Thymus (tissue), 11 donors: ENCODE measurements at regions not wholly inside any gene's neighbourhood (a gene's known extent, or its start where the extent isn't known, plus 50 kb on each side); places are given as distances from the start of the nearest gene placed in this dataset.

ENCODE experiments used
- DNase-seq, 9 donors: peaks; one replicate each; pipeline ENCODE4 v3.0.0-alpha.2; 2013; ENCODE audit warnings: low spot score in 9 of 9, low read depth in 6 of 9, missing footprints in 1 of 9
- H3K27ac ChIP-seq, 2 donors: one replicate each; pipeline ENCODE4 v1.5.1; 2013; ENCODE audit warnings: control low read depth in 1 of 2, low read depth in 1 of 2, low read length in 1 of 2, mild to moderate bottlenecking in 1 of 2, moderate library complexity in 1 of 2
- H3K27me3 ChIP-seq, 2 donors: one replicate each; pipeline ENCODE4 v1.5.1; 2013; ENCODE audit warnings: low read length in 1 of 2; ENCODE audit not compliant: control insufficient read depth in 2 of 2, insufficient read depth in 1 of 2
- H3K36me3 ChIP-seq, 2 donors: one replicate each; pipeline ENCODE4 v1.5.1; 2013; ENCODE audit warnings: low read length in 1 of 2, mild to moderate bottlenecking in 1 of 2, moderate library complexity in 1 of 2; ENCODE audit not compliant: control insufficient read depth in 2 of 2, insufficient read depth in 2 of 2
- H3K4me1 ChIP-seq, 2 donors: one replicate each; pipeline ENCODE4 v1.5.1; 2013; ENCODE audit warnings: low read length in 2 of 2; ENCODE audit not compliant: control insufficient read depth in 2 of 2, insufficient read depth in 2 of 2
- H3K4me3 ChIP-seq, 2 donors: one replicate each; pipeline ENCODE4 v1.5.1; 2013; ENCODE audit warnings: low read length in 2 of 2, control low read depth in 1 of 2, mild to moderate bottlenecking in 1 of 2
- H3K9me3 ChIP-seq, 2 donors: one replicate each; pipeline ENCODE4 v1.5.1; 2013; ENCODE audit warnings: low read length in 1 of 2, mild to moderate bottlenecking in 1 of 2; ENCODE audit not compliant: control insufficient read depth in 2 of 2, insufficient read depth in 1 of 2
- WGBS: extraction: QIAGEN DNeasy Blood & Tissue Kit; methylation state at CpG from one replicate; pipeline ENCODE4 v1.1.7; 2013; 5-methylcytosine and 5-hydroxymethylcytosine counted together
- donor health status: healthy.

- H3K27me3 ChIP-seq: no peaks in the 10 kb centered on the region
- no peak overlapping the region for H3K27ac ChIP-seq
- 87% methylated on average over 4 of the region's 4 CpGs for WGBS
- H3K9me3 ChIP-seq: no peaks in the 10 kb centered on the region
- DNase-seq: no peak
- H3K4me1 ChIP-seq: no peaks in the 10 kb centered on the region
- H3K4me3 ChIP-seq: no peak overlapping the region
- H3K36me3 ChIP-seq: no peaks in the 10 kb centered on the region
Observed at GRCh38 chr18:45361125-45361851, 254.0 kb upstream of the SLC14A2 start.

DNA sequence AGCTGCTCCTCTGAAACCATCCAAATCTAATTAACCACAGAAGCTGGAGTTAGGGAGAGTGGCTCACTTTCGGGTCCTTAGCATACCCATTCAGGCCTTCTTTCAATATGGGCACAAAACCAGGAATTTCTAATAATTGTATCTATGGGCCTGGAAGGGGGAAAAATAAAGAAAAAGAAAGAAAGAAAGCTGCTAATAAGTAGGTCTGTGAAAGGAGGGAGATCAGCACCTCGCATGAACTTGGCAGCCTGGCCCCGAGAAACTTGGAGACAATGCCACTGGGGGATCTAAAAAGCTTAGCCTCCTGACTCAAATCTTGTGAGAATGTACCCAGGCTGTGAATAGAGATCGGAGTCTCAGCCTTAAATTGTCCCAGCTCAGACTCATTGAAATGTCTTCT is 252.1 kb upstream of the SLC14A2 start:
- H3K36me3 ChIP-seq: no peaks in the 10 kb centered on the region
- no peak overlapping the region for H3K4me3 ChIP-seq
- no peaks in the 10 kb centered on the region for H3K4me1 ChIP-seq
- 98% methylated on average over 4 of the region's 4 CpGs for WGBS
- no peak overlapping the region for H3K27ac ChIP-seq
- DNase-seq: no peak
- no peaks in the 10 kb centered on the region for H3K9me3 ChIP-seq
- H3K27me3 ChIP-seq: no peaks in the 10 kb centered on the region

GRCh38 chr18:45365835-45366234 is 249.4 kb upstream of the SLC14A2 start:
- 75% methylated on average over 3 of the region's 3 CpGs for WGBS
- no peaks in the 10 kb centered on the region for H3K27me3 ChIP-seq
- H3K4me1 ChIP-seq: no peaks in the 10 kb centered on the region
- no peaks in the 10 kb centered on the region for H3K9me3 ChIP-seq
- no peak overlapping the region for H3K4me3 ChIP-seq
- H3K27ac ChIP-seq: no peak overlapping the region
- no peaks in the 10 kb centered on the region for H3K36me3 ChIP-seq
- DNase-seq: no peak

- Histone ChIP-seq H3K4me1 (no peaks in the 10 kb centered on the region), H3K9me3 (no peaks in the 10 kb centered on the region), H3K4me3 (no peak overlapping the region), H3K36me3 (no peaks in the 10 kb centered on the region), H3K27me3 (no peaks in the 10 kb centered on the region), H3K27ac (no peak overlapping the region)
- no peak for DNase-seq
- 65% methylated on average over 14 of the region's 14 CpGs for WGBS
Observed at GRCh38 chr18:45370255-45371010, 244.8 kb upstream of the SLC14A2 start.

- no peaks in the 10 kb centered on the region for H3K27me3 ChIP-seq
- H3K36me3 ChIP-seq: no peaks in the 10 kb centered on the region
- no peak overlapping the region for H3K4me3 ChIP-seq
- no peak overlapping the region for H3K27ac ChIP-seq
- no peaks in the 10 kb centered on the region for H3K9me3 ChIP-seq
- no peak for DNase-seq
- WGBS: 24% methylated on average over 3 of the region's 3 CpGs
- no peaks in the 10 kb centered on the region for H3K4me1 ChIP-seq
Observed at GRCh38 chr18:45373286-45373880, 241.9 kb upstream of the SLC14A2 start.

GRCh38 chr18:45374236-45374635 is 241.0 kb upstream of the SLC14A2 start:
- H3K4me1 ChIP-seq: no peaks in the 10 kb centered on the region
- no peak overlapping the region for H3K4me3 ChIP-seq
- no peaks in the 10 kb centered on the region for H3K9me3 ChIP-seq
- H3K27ac ChIP-seq: no peak overlapping the region
- H3K36me3 ChIP-seq: no peaks in the 10 kb centered on the region
- no peak for DNase-seq
- no peaks in the 10 kb centered on the region for H3K27me3 ChIP-seq

DNA sequence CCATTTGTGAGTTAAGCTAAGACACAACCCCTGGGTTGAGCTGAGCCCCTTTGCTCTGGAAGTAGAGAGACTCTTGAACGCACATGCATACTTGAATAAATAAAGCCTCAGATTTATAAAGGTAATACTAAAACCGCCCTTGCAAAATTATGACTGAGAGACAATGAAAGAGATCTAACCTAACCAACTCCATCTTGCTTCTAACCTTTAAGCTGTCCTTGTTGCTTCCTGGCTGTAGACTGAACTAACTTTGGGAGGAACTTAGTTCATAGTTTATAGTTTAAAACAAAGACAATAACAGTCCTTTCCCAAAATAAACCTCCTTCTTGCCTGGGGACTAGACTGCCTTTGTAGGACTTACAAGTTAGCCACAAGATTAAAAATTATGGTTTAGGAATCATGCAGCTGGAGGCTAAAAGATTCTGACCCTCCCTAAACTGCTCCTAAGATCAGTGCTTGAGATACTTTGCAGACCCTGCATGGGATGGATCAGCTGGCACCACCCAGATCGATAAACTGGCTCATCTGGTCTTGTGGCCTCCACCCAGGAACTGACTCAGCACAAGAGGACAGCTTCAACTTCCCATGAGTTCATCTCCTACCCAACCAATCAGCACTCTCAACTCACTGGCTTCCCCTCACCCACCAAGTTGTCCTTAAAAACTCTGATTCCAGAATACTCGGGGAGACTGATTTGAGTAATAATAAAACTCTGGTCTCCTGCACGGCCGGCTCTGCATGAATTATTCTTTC is 240.2 kb upstream of the SLC14A2 start:
- H3K27ac ChIP-seq: no peak overlapping the region
- 94% methylated on average over 6 of the region's 6 CpGs for WGBS

DNA sequence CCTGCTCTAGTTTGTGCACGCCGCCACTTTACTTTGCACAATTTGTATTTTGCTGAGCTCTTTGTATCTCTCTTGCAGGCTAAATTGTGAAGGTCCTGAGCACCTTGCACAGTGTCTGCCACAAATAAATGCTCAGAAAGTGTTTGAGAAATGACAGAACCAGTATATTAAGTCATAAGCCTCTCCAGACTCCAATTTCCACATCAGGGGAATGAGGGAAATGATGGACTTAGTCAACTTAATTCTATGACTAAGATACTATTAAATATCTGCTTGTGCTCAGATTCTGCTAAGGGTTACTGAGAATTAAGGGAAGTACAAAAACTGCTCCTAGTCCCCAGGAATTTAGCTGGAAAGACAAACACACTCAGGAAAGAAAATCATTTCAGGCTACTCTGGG is 239.1 kb upstream of the SLC14A2 start:
- DNase-seq: no peak
- Histone ChIP-seq H3K4me1 (no peaks in the 10 kb centered on the region), H3K36me3 (no peaks in the 10 kb centered on the region), H3K27ac (no peak overlapping the region), H3K27me3 (no peaks in the 10 kb centered on the region), H3K4me3 (no peak overlapping the region), H3K9me3 (no peaks in the 10 kb centered on the region)
- 98% methylated on average over 2 of the region's 2 CpGs for WGBS

More for the DNA sequence above, 240.2 kb upstream of the SLC14A2 start:
- Histone ChIP-seq H3K4me3 (no peak overlapping the region), H3K9me3 (no peaks in the 10 kb centered on the region), H3K27me3 (no peaks in the 10 kb centered on the region), H3K36me3 (no peaks in the 10 kb centered on the region), H3K4me1 (no peaks in the 10 kb centered on the region)
- DNase-seq: no peak

- WGBS: 90% methylated on average over 1 of the region's 1 CpG
- H3K36me3 ChIP-seq: no peaks in the 10 kb centered on the region
- no peaks in the 10 kb centered on the region for H3K9me3 ChIP-seq
- no peak overlapping the region for H3K4me3 ChIP-seq
- H3K27me3 ChIP-seq: no peaks in the 10 kb centered on the region
- no peak overlapping the region for H3K27ac ChIP-seq
- no peaks in the 10 kb centered on the region for H3K4me1 ChIP-seq
- no peak for DNase-seq
Observed at GRCh38 chr18:45378308-45378707, 237.0 kb upstream of the SLC14A2 start.
